ENCODE measurements at regions not wholly inside any gene's neighbourhood (a gene's known extent, or its start where the extent isn't known, plus 50 kb on each side); places are given as distances from the start of the nearest gene placed in this dataset.

GRCh38 chr6:168380956-168381605 is 59.9 kb upstream of the SMOC2 start:
- Mint-ChIP-seq H3K36me3 (ENCODE audit: low read depth) (no peaks in the 10 kb centered on the region), H3K4me1 (ENCODE audit: low read depth) (peaks cover 33% of the 10 kb centered on the region), H3K27me3 (ENCODE audit: low read depth) (peaks cover 11% of the 10 kb centered on the region), H3K9me3 (ENCODE audit: low read depth) (no peaks in the 10 kb centered on the region), H3K4me3 (ENCODE audit: unreplicated experiment) (no peak overlapping the region), H3K27ac (ENCODE audit: unreplicated experiment) (no peak overlapping the region)
- no peak for TF ChIP-seq CTCF (IDR thresholded peaks at IDR 0.05)
- DNase-seq (ENCODE audit: low spot score), result peak; percentile 57

- Mint-ChIP-seq H3K4me1 (ENCODE audit: low read depth) (peaks cover 33% of the 10 kb centered on the region), H3K27ac (ENCODE audit: unreplicated experiment) (no peak overlapping the region), H3K36me3 (ENCODE audit: low read depth) (no peaks in the 10 kb centered on the region), H3K4me3 (ENCODE audit: unreplicated experiment) (no peak overlapping the region), H3K9me3 (ENCODE audit: low read depth) (no peaks in the 10 kb centered on the region), H3K27me3 (ENCODE audit: low read depth) (peaks cover 11% of the 10 kb centered on the region)
- TF ChIP-seq CTCF (IDR thresholded peaks at IDR 0.05), result no peak
- no peak for DNase-seq (ENCODE audit: low spot score)
These were observed 59.1 kb upstream of the SMOC2 start for GRCh38 chr6:168381726-168382458.

GRCh38 chr6:168383062-168383854 is 57.7 kb upstream of the SMOC2 start:
- Mint-ChIP-seq H3K36me3 (ENCODE audit: low read depth) (no peaks in the 10 kb centered on the region), H3K4me3 (ENCODE audit: unreplicated experiment) (no peak overlapping the region), H3K9me3 (ENCODE audit: low read depth) (no peaks in the 10 kb centered on the region), H3K27ac (ENCODE audit: unreplicated experiment) (no peak overlapping the region), H3K27me3 (ENCODE audit: low read depth) (peaks cover 2% of the 10 kb centered on the region), H3K4me1 (ENCODE audit: low read depth) (peaks cover 22% of the 10 kb centered on the region)
- DNase-seq (ENCODE audit: low spot score), result no peak
- TF ChIP-seq CTCF (IDR thresholded peaks at IDR 0.05), result no peak

GRCh38 chr6:168384045-168385036 is 56.6 kb upstream of the SMOC2 start:
- Mint-ChIP-seq H3K9me3 (ENCODE audit: low read depth) (no peaks in the 10 kb centered on the region), H3K36me3 (ENCODE audit: low read depth) (no peaks in the 10 kb centered on the region), H3K4me1 (ENCODE audit: low read depth) (peaks cover 22% of the 10 kb centered on the region), H3K27me3 (ENCODE audit: low read depth) (peaks cover 4% of the 10 kb centered on the region), H3K4me3 (ENCODE audit: unreplicated experiment) (no peak overlapping the region), H3K27ac (ENCODE audit: unreplicated experiment) (peak overlapping the region; percentile 74)
- TF ChIP-seq CTCF (IDR thresholded peaks at IDR 0.05), result no peak
- no peak for DNase-seq (ENCODE audit: low spot score)
